Neuron (in vitro differentiated cells): ENCODE measurements at regions not wholly inside any gene's neighbourhood (a gene's known extent, or its start where the extent isn't known, plus 50 kb on each side); places are given as distances from the start of the nearest gene placed in this dataset.
"Not testable (repeated sequence)": the region's sequence is repeated elsewhere in the genome, so short reads cannot be mapped to it uniquely, and the experiment has no call there.

Experiments used
- H2AFZ ChIP-seq: one replicate; pipeline ENCODE4 v1.6.1; 2013; ENCODE audit warnings: low read depth, mild to moderate bottlenecking, inconsistent platforms, low read length, moderate library complexity
- H3K27me3 ChIP-seq: one replicate; pipeline ENCODE4 v1.6.1; 2013; ENCODE audit warnings: low read length; ENCODE audit not compliant: insufficient read depth
- H3K36me3 ChIP-seq: one replicate; pipeline ENCODE4 v1.6.1; 2013; ENCODE audit warnings: low read length; ENCODE audit not compliant: insufficient read depth
- H3K4me1 ChIP-seq: one replicate; pipeline ENCODE4 v1.6.1; 2013; ENCODE audit warnings: low read length; ENCODE audit not compliant: insufficient read depth
- H3K4me3 ChIP-seq: 2 replicates; pipeline ENCODE4 v1.5.1; 2013; ENCODE audit warnings: mild to moderate bottlenecking, low read length, moderate library complexity
- H3K9me3 ChIP-seq: one replicate; pipeline ENCODE4 v1.6.1; 2013; ENCODE audit warnings: low read length

- Histone ChIP-seq H3K36me3 (no peaks in the 10 kb centered on the region), H3K27me3 (no peaks in the 10 kb centered on the region), H3K4me3 (no peak overlapping the region), H3K4me1 (no peaks in the 10 kb centered on the region), H2AFZ (no peak overlapping the region), H3K9me3 (no peaks in the 10 kb centered on the region)
Observed at GRCh38 chr4:59500103-59500502, 1700.0 kb upstream of the ADGRL3 start.

GRCh38 chr4:59503731-59504130, 1696.4 kb upstream of the ADGRL3 start:
- no peaks in the 10 kb centered on the region for H3K36me3 ChIP-seq
- no peaks in the 10 kb centered on the region for H3K9me3 ChIP-seq
- no peaks in the 10 kb centered on the region for H3K4me1 ChIP-seq
- H3K27me3 ChIP-seq = no peaks in the 10 kb centered on the region
- H2AFZ ChIP-seq = no peak overlapping the region
- H3K4me3 ChIP-seq = no peak overlapping the region

DNA sequence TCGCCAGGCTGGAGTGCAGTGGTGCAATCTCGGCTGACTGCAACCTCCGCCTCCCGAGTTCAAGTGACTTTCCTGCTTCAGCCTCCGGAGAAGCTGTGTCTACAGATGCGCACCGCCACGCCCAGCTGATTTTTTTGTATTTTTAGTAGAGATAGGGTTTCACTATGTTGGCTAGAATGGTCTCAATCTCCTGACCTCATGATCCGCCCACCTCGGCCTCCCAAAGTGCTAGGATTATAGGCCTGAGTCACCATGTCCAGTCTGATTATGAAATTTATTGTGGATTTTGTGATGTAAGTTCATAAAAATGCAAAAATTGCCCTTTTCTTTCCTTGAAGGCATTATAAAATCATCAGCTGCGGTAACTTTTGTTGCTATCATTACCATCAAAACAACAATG, 1688.3 kb upstream of the ADGRL3 start:
- H3K36me3 ChIP-seq, H3K4me1 ChIP-seq, H2AFZ ChIP-seq, H3K4me3 ChIP-seq, H3K9me3 ChIP-seq, H3K27me3 ChIP-seq: not testable (repeated sequence)

GRCh38 chr4:59517007-59517406, 1683.1 kb upstream of the ADGRL3 start:
- Histone ChIP-seq H3K27me3 (no peaks in the 10 kb centered on the region), H2AFZ (no peak overlapping the region), H3K9me3 (no peaks in the 10 kb centered on the region), H3K4me3 (no peak overlapping the region), H3K4me1 (no peaks in the 10 kb centered on the region), H3K36me3 (no peaks in the 10 kb centered on the region)

GRCh38 chr4:59518005-59518823, 1681.9 kb upstream of the ADGRL3 start:
- no peaks in the 10 kb centered on the region for H3K36me3 ChIP-seq
- no peaks in the 10 kb centered on the region for H3K4me1 ChIP-seq
- no peak overlapping the region for H3K4me3 ChIP-seq
- no peaks in the 10 kb centered on the region for H3K27me3 ChIP-seq
- H3K9me3 ChIP-seq = no peaks in the 10 kb centered on the region
- H2AFZ ChIP-seq = no peak overlapping the region

DNA sequence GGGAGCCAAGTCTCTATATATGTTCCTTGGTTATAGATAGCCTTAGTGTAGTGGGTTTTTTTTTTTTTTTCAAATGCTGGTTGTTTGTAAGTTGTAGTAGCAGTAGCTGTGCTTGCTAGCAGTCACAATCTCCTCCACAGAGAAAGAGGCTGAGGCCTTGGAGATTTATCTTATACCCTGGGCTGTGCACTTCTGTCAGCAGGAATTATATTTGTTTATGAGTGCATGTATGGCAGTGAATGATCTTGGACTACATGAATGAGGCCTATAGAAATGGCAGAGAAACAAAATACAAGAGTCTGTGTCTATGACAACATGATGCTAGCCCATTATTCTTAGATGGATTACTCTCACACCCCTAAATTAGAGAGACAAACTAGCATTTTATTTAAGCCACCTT, 1674.2 kb upstream of the ADGRL3 start:
- Histone ChIP-seq H2AFZ (no peak overlapping the region), H3K4me1 (no peaks in the 10 kb centered on the region), H3K27me3 (no peaks in the 10 kb centered on the region), H3K4me3 (no peak overlapping the region), H3K9me3 (no peaks in the 10 kb centered on the region), H3K36me3 (no peaks in the 10 kb centered on the region)

GRCh38 chr4:59535541-59535940, 1664.6 kb upstream of the ADGRL3 start:
- Histone ChIP-seq H3K4me1 (no peaks in the 10 kb centered on the region), H2AFZ (no peak overlapping the region), H3K27me3 (no peaks in the 10 kb centered on the region), H3K9me3 (no peaks in the 10 kb centered on the region), H3K36me3 (no peaks in the 10 kb centered on the region), H3K4me3 (no peak overlapping the region)

GRCh38 chr4:59536428-59536827, 1663.7 kb upstream of the ADGRL3 start:
- H3K27me3 ChIP-seq = no peaks in the 10 kb centered on the region
- no peak overlapping the region for H3K4me3 ChIP-seq
- H2AFZ ChIP-seq = no peak overlapping the region
- H3K4me1 ChIP-seq = no peaks in the 10 kb centered on the region
- H3K36me3 ChIP-seq = no peaks in the 10 kb centered on the region
- no peaks in the 10 kb centered on the region for H3K9me3 ChIP-seq

- Histone ChIP-seq H3K4me1 (no peaks in the 10 kb centered on the region), H3K9me3 (no peaks in the 10 kb centered on the region), H3K27me3 (no peaks in the 10 kb centered on the region), H2AFZ (no peak overlapping the region), H3K36me3 (no peaks in the 10 kb centered on the region), H3K4me3 (no peak overlapping the region)
Observed at GRCh38 chr4:59537246-59537886, 1662.8 kb upstream of the ADGRL3 start.

GRCh38 chr4:59539401-59539800, 1660.7 kb upstream of the ADGRL3 start:
- H3K4me1 ChIP-seq = no peaks in the 10 kb centered on the region
- H3K27me3 ChIP-seq = no peaks in the 10 kb centered on the region
- H3K9me3 ChIP-seq = no peaks in the 10 kb centered on the region
- H3K36me3 ChIP-seq = no peaks in the 10 kb centered on the region
- no peak overlapping the region for H3K4me3 ChIP-seq
- no peak overlapping the region for H2AFZ ChIP-seq

GRCh38 chr4:59540311-59540710, 1659.8 kb upstream of the ADGRL3 start:
- Histone ChIP-seq H3K4me1 (no peaks in the 10 kb centered on the region), H3K27me3 (no peaks in the 10 kb centered on the region), H3K9me3 (no peaks in the 10 kb centered on the region), H3K4me3 (no peak overlapping the region), H2AFZ (no peak overlapping the region), H3K36me3 (no peaks in the 10 kb centered on the region)

- Histone ChIP-seq H2AFZ (no peak overlapping the region), H3K9me3 (no peaks in the 10 kb centered on the region), H3K4me1 (no peaks in the 10 kb centered on the region), H3K4me3 (no peak overlapping the region), H3K27me3 (no peaks in the 10 kb centered on the region), H3K36me3 (no peaks in the 10 kb centered on the region)
Observed at GRCh38 chr4:59553063-59553720, 1646.9 kb upstream of the ADGRL3 start.

GRCh38 chr4:59553721-59554091, 1646.4 kb upstream of the ADGRL3 start:
- Histone ChIP-seq H3K27me3 (no peaks in the 10 kb centered on the region), H3K9me3 (no peaks in the 10 kb centered on the region), H2AFZ (no peak overlapping the region), H3K36me3 (no peaks in the 10 kb centered on the region), H3K4me1 (no peaks in the 10 kb centered on the region), H3K4me3 (no peak overlapping the region)
